Gastroesophageal sphincter (tissue), 4 donors: ENCODE measurements at regions not wholly inside any gene's neighbourhood (a gene's known extent, or its start where the extent isn't known, plus 50 kb on each side); places are given as distances from the start of the nearest gene placed in this dataset.

Experiments used
- ATAC-seq: fragments of 150-250 bp; one replicate; pipeline ENCODE4 v1.9.1; 2016; ENCODE audit warnings: mild to moderate bottlenecking, moderate library complexity
- H3K27ac ChIP-seq, 4 donors: fragments of 200-600 bp; sonication (generic) in 3 of 4; 1 replicate in 3 of 4; 2 replicates in 1 of 4; pipeline ENCODE4 v1.5.1; 2016 to 2019
- H3K27me3 ChIP-seq: fragments of 200-600 bp; sonication (generic); one replicate; pipeline ENCODE4 v1.5.1; 2019
- H3K36me3 ChIP-seq, 2 donors: fragments of 200-600 bp; sonication (generic); one replicate each; pipeline ENCODE4 v1.5.1; 2019; ENCODE audit warnings: control low read depth in 1 of 2
- H3K4me1 ChIP-seq, 3 donors: fragments of 200-600 bp; sonication (generic); 1 replicate in 2 of 3; 2 replicates in 1 of 3; pipeline ENCODE4 v1.5.1; 2016 to 2019; ENCODE audit warnings: control low read depth in 2 of 3
- H3K4me3 ChIP-seq, 2 donors: fragments of 200-600 bp; sonication (generic); one replicate each; pipeline ENCODE4 v1.5.1; 2019; ENCODE audit warnings: mild to moderate bottlenecking in 1 of 2, moderate library complexity in 1 of 2
- H3K9me3 ChIP-seq, 3 donors: fragments of 200-600 bp; sonication (generic); one replicate each; pipeline ENCODE4 v1.5.1; 2017 to 2019; ENCODE audit warnings: control low read depth in 2 of 3
- EP300 ChIP-seq: sonication (generic); formaldehyde crosslinking; IDR thresholded peaks from one replicate; pipeline ENCODE4 v1.6.1; 2017; ENCODE audit warnings: antibody characterized with exemption, mild to moderate bottlenecking
- POLR2A ChIP-seq, 2 donors: fragments of 450-650 bp; IDR thresholded peaks; one replicate each; pipeline ENCODE4 v1.6.1; 2017; ENCODE audit warnings: antibody characterized with exemption in 2 of 2, mild to moderate bottlenecking in 2 of 2, moderate library complexity in 1 of 2
- POLR2AphosphoS5 ChIP-seq: sonication (generic); formaldehyde crosslinking; IDR thresholded peaks from one replicate; pipeline ENCODE4 v1.6.1; 2017; ENCODE audit warnings: antibody characterized with exemption
- WGBS, 2 donors: methylation state at CpG; one replicate each; pipeline ENCODE4 v1.1.5; 2018; ENCODE audit warnings: low coverage in 1 of 2; 5-methylcytosine and 5-hydroxymethylcytosine counted together
- TF ChIP-seq, protein P1 (sequence below), 4 experiments: fragments of 200-600 bp in 2 of 4; fragments of 450-650 bp in 2 of 4; sonication (generic) in 1 of 4; IDR thresholded peaks; one replicate each; pipeline ENCODE4 v1.5.1; 2017 to 2019; ENCODE audit warnings: antibody characterized with exemption in 4 of 4, mild to moderate bottlenecking in 2 of 4, moderate library complexity in 2 of 4

DNA sequence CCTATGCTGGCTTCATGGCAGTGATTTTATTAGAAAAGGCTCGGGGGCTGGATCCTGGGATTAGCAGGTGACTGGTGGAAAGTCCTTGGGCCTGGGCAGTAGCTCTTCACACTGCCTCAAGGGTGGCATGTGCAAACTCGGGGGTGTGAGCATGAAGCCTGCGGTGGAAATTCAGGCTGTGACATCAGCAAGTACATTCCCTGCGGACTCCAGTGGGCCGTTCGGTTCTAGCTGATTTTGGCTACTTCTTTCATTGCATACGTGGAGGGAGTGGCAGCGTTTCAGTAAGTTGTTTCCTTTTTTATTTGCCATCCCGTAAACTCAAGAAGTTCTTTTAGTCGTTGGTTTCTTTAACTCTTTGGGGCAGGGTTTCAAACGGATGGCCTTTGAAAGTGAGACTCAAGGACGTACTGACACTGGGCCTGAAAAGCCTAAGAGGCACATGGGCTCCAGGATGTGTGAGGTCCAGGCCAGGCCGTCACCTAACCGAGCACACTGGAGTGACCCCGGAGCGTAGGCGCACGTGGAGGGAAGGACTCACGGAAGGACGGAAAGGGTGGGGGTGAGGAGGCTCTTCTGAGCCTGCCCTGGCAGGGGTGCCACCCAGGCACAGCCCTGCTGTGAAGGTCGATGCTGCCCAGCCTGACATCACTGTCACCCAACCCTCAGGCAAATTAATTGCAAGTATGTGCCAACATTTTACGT, 104.0 kb upstream of the FRMD1 start:
- TF ChIP-seq POLR2AphosphoS5: no peak
- TF ChIP-seq EP300: no peak
- ATAC-seq: no peak

GRCh38 chr6:168182366-168182765, 103.4 kb upstream of the FRMD1 start:
- Histone ChIP-seq H3K4me1 (no peaks in the 10 kb centered on the region), H3K27me3 (peaks cover 6% of the 10 kb centered on the region), H3K9me3 (no peaks in the 10 kb centered on the region), H3K36me3 (no peaks in the 10 kb centered on the region), H3K27ac (no peak overlapping the region), H3K4me3 (no peak overlapping the region)
- WGBS, 2 donors: 82 to 92% methylated on average over 2 of the region's 8 CpGs
- no peak for ATAC-seq
- TF ChIP-seq POLR2A (IDR thresholded peaks at IDR 0.05) (no peak), EP300 (no peak), POLR2AphosphoS5 (no peak)
- TF ChIP-seq, protein P1, sequence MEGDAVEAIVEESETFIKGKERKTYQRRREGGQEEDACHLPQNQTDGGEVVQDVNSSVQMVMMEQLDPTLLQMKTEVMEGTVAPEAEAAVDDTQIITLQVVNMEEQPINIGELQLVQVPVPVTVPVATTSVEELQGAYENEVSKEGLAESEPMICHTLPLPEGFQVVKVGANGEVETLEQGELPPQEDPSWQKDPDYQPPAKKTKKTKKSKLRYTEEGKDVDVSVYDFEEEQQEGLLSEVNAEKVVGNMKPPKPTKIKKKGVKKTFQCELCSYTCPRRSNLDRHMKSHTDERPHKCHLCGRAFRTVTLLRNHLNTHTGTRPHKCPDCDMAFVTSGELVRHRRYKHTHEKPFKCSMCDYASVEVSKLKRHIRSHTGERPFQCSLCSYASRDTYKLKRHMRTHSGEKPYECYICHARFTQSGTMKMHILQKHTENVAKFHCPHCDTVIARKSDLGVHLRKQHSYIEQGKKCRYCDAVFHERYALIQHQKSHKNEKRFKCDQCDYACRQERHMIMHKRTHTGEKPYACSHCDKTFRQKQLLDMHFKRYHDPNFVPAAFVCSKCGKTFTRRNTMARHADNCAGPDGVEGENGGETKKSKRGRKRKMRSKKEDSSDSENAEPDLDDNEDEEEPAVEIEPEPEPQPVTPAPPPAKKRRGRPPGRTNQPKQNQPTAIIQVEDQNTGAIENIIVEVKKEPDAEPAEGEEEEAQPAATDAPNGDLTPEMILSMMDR (IDR thresholded peaks at IDR 0.05): no peak

More for the DNA sequence above, 104.0 kb upstream of the FRMD1 start:
- Histone ChIP-seq H3K36me3 (no peaks in the 10 kb centered on the region), H3K27ac (no peak overlapping the region), H3K9me3 (no peaks in the 10 kb centered on the region), H3K4me3 (no peak overlapping the region), H3K27me3 (peaks cover 6% of the 10 kb centered on the region), H3K4me1 (no peaks in the 10 kb centered on the region)
- 81 to 86% methylated on average over 13 of the region's 22 CpGs for WGBS, 2 donors

GRCh38 chr6:168181876-168182275, 102.9 kb upstream of the FRMD1 start:
- Histone ChIP-seq H3K27me3 (peaks cover 6% of the 10 kb centered on the region), H3K4me1 (no peaks in the 10 kb centered on the region), H3K36me3 (no peaks in the 10 kb centered on the region), H3K27ac (no peak overlapping the region), H3K9me3 (no peaks in the 10 kb centered on the region), H3K4me3 (no peak overlapping the region)
- TF ChIP-seq, protein P1 (IDR thresholded peaks at IDR 0.05): no peak
- TF ChIP-seq POLR2AphosphoS5 (no peak), EP300 (no peak), POLR2A (IDR thresholded peaks at IDR 0.05) (no peak)
- 86 to 92% methylated on average over 6 to 11 of the region's 11 CpGs for WGBS, 2 donors
- no peak for ATAC-seq

- no peak overlapping the region for H3K4me3 ChIP-seq
- no peak for TF ChIP-seq POLR2A (IDR thresholded peaks at IDR 0.05)
- no peak for TF ChIP-seq POLR2AphosphoS5
- TF ChIP-seq EP300: no peak
- TF ChIP-seq, protein P1 (IDR thresholded peaks at IDR 0.05): no peak
- no peaks in the 10 kb centered on the region for H3K9me3 ChIP-seq
- ATAC-seq: no peak
- H3K4me1 ChIP-seq: no peaks in the 10 kb centered on the region
- no peak overlapping the region for H3K27ac ChIP-seq
- no peaks in the 10 kb centered on the region for H3K36me3 ChIP-seq
- WGBS, 2 donors: no CpG with 5 or more reads among the region's 6 CpGs
- H3K27me3 ChIP-seq: peaks cover 6% of the 10 kb centered on the region
Observed at GRCh38 chr6:168181316-168181715, 102.3 kb upstream of the FRMD1 start.

DNA sequence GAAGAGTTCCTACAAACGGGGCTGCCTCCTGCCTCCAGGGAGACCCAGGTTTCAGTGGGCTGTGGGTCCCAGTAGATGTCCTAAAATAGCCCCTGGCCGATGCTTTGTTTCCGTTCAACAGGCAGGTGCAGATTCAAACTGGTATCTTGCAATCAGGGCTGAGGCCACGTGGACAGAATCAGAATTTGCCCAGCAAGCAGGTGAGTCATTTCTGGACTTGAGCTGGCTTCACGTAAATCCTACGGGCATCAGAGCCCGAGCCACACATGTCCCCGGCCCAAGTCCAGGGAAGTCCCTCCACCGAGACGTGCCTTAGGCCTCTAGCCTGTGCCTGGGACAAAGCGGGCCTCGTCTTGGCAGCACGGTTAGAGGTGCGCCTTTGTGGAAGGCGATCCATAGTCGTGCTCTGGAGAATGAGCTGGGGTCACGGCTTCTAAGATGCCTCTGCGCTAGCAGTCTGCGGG, 101.6 kb upstream of the FRMD1 start:
- no peak for ATAC-seq

More for the DNA sequence above, 101.6 kb upstream of the FRMD1 start:
- 81 to 83% methylated on average over 3 of the region's 19 CpGs for WGBS, 2 donors
- Histone ChIP-seq H3K36me3 (no peaks in the 10 kb centered on the region), H3K9me3 (no peaks in the 10 kb centered on the region), H3K27me3 (peaks cover 6% of the 10 kb centered on the region), H3K27ac (no peak overlapping the region), H3K4me3 (no peak overlapping the region), H3K4me1 (no peaks in the 10 kb centered on the region)
- TF ChIP-seq, protein P1 (IDR thresholded peaks at IDR 0.05): no peak
